ENCODE measurements at regions not wholly inside any gene's neighbourhood (a gene's known extent, or its start where the extent isn't known, plus 50 kb on each side); places are given as distances from the start of the nearest gene placed in this dataset.

DNA sequence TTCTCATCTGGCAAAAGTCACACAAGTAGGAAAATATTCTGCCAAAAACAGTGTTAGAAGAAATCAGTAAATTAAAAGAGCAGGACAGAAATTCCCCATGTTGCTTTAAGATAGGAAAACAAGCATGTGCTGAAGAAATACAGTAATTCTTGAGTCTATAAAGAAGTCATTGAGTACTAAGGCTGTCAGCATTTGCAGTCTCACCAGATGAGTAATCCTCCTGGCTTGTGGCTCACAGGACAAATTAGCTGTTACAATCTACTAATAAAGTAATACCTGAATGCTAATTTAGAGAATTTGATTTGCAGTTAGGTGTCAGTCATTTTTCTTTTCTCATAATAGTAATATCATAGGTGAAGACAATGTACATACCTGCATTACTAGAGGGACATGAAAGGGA is 1158.9 kb upstream of the CELF2 start:
- no peaks in the 10 kb centered on the region for H3K4me1 Mint-ChIP-seq (ENCODE audit: low read depth)
- intact Hi-C loops (cut with micrococcal nuclease), result no loop called here
- H3K27ac Mint-ChIP-seq, result no peak overlapping the region
- no peak for TF ChIP-seq CTCF (IDR thresholded peaks at IDR 0.05)
- H3K36me3 Mint-ChIP-seq (ENCODE audit: low read depth), result no peaks in the 10 kb centered on the region
- peaks cover 5% of the 10 kb centered on the region for H3K9me3 Mint-ChIP-seq
- ATAC-seq, result no peak
- POLR2A ChIA-PET, result no interaction called here
- CTCF ChIA-PET, result no interaction called here
- no peak overlapping the region for H3K4me3 Mint-ChIP-seq
- no peaks in the 10 kb centered on the region for H3K27me3 Mint-ChIP-seq
- DNase-seq, result no peak

DNA sequence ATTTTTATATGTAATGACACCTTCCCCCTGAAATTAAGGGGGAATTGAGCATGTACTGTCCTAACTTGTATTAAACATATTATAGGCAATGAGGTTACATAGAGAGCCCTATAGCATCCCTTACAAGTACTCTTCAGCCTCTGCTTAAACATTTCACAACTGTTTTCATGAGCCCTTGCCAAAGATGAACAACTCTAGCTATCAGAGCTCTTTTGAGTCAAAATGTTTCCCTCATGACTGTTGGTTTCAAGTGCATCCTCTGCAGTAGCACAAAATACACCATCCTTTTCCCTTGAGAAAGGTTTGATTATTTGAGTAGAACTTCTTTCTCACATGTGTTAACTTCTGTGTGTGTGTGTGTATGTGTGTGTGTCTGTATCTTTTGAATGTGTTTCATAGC is 1157.6 kb upstream of the CELF2 start:
- Mint-ChIP-seq H3K36me3 (ENCODE audit: low read depth) (no peaks in the 10 kb centered on the region), H3K27me3 (no peaks in the 10 kb centered on the region), H3K4me1 (ENCODE audit: low read depth) (no peaks in the 10 kb centered on the region), H3K9me3 (peaks cover 4% of the 10 kb centered on the region), H3K27ac (no peak overlapping the region), H3K4me3 (no peak overlapping the region)
- POLR2A ChIA-PET, result no interaction called here
- intact Hi-C loops (cut with micrococcal nuclease), result no loop called here
- DNase-seq (no peak), ATAC-seq (no peak)
- CTCF ChIA-PET, result no interaction called here
- TF ChIP-seq CTCF (IDR thresholded peaks at IDR 0.05), result no peak

GRCh38 chr10:9863559-9864121 is 1154.0 kb upstream of the CELF2 start:
- Mint-ChIP-seq H3K36me3 (ENCODE audit: low read depth) (no peaks in the 10 kb centered on the region), H3K4me1 (ENCODE audit: low read depth) (no peaks in the 10 kb centered on the region), H3K27me3 (peaks cover 2% of the 10 kb centered on the region), H3K9me3 (no peaks in the 10 kb centered on the region), H3K27ac (no peak overlapping the region), H3K4me3 (no peak overlapping the region)
- DNase-seq (no peak), ATAC-seq (no peak)
- POLR2A ChIA-PET, result no interaction called here
- TF ChIP-seq CTCF (IDR thresholded peaks at IDR 0.05), result no peak
- intact Hi-C loops (cut with micrococcal nuclease), result no loop called here
- CTCF ChIA-PET, result no interaction called here

- Mint-ChIP-seq H3K4me1 (ENCODE audit: low read depth) (no peaks in the 10 kb centered on the region), H3K4me3 (no peak overlapping the region)
- ATAC-seq, result no peak
These were observed 1149.2 kb upstream of the CELF2 start for GRCh38 chr10:9868499-9868898.

DNA sequence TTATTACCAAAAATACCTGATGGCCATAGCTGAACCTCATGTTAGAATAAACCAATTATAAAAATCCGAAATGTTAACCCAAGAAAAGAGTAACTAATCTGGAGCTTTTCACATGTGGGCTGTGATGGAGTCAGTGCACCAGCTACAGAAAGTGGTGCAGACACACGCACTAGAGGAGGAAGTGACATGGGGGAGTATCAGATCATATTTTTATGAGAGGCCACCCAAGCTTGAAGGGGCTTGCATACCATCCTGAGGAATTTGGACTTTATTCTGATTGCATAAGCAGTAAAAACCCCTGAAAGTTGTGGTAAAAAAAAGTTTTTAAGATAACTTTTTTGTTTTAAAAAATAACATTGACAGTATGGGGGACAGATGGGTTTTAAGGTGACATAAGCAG is 1148.5 kb upstream of the CELF2 start:
- TF ChIP-seq CTCF (IDR thresholded peaks at IDR 0.05), result no peak
- POLR2A ChIA-PET, result no interaction called here
- no peak overlapping the region for H3K4me3 Mint-ChIP-seq
- H3K36me3 Mint-ChIP-seq (ENCODE audit: low read depth), result no peaks in the 10 kb centered on the region
- CTCF ChIA-PET, result no interaction called here
- intact Hi-C loops (cut with micrococcal nuclease), result no loop called here
- H3K27ac Mint-ChIP-seq, result no peak overlapping the region
- peaks cover 2% of the 10 kb centered on the region for H3K27me3 Mint-ChIP-seq
- no peak for DNase-seq
- H3K9me3 Mint-ChIP-seq, result no peaks in the 10 kb centered on the region
- H3K4me1 Mint-ChIP-seq (ENCODE audit: low read depth), result no peaks in the 10 kb centered on the region
- ATAC-seq, result no peak

More at GRCh38 chr10:9868499-9868898, 1149.2 kb upstream of the CELF2 start:
- intact Hi-C loops (cut with micrococcal nuclease), result no loop called here
- no peak for TF ChIP-seq CTCF (IDR thresholded peaks at IDR 0.05)
- no peak overlapping the region for H3K27ac Mint-ChIP-seq
- H3K36me3 Mint-ChIP-seq (ENCODE audit: low read depth), result no peaks in the 10 kb centered on the region
- no peak for DNase-seq
- H3K27me3 Mint-ChIP-seq, result peaks cover 2% of the 10 kb centered on the region
- POLR2A ChIA-PET, result no interaction called here
- no peaks in the 10 kb centered on the region for H3K9me3 Mint-ChIP-seq
- CTCF ChIA-PET, result no interaction called here

Data from activated CD8-positive, alpha-beta T cell treated with anti-CD3 and anti-CD28 coated beads for 36 hours (primary cell).